PFSK-1 (cell line): ENCODE measurements at regions not wholly inside any gene's neighbourhood (a gene's known extent, or its start where the extent isn't known, plus 50 kb on each side); places are given as distances from the start of the nearest gene placed in this dataset.

Experiments used
- FOXP2 ChIP-seq: optimal IDR thresholded peaks from 2 replicates; pipeline ENCODE3; 2011; ENCODE audit warnings: borderline replicate concordance, control low read depth, inconsistent platforms; ENCODE audit not compliant: insufficient read depth; ENCODE audit errors: extremely low read length, extremely low read depth
- POLR2AphosphoS5 ChIP-seq: IDR thresholded peaks from 2 replicates; pipeline ENCODE4 v1.6.1; 2012; ENCODE audit warnings: low read depth, mild to moderate bottlenecking, control low read depth, low read length, moderate library complexity
- REST ChIP-seq, 2 experiments: IDR thresholded peaks; 2 replicates each; pipeline versions ENCODE4 v1.6.1 to v1.8.0; 2011 to 2012; ENCODE audit warnings: low read depth in 2 of 2, low read length in 2 of 2, control low read depth in 1 of 2, inconsistent platforms in 1 of 2, mild to moderate bottlenecking in 1 of 2, moderate library complexity in 1 of 2; ENCODE audit not compliant: insufficient read depth in 1 of 2
- SIN3A ChIP-seq: IDR thresholded peaks from 2 replicates; pipeline ENCODE4 v1.6.1; 2012; ENCODE audit warnings: mild to moderate bottlenecking, low read length, moderate library complexity, borderline replicate concordance; ENCODE audit not compliant: insufficient read depth
- TAF1 ChIP-seq: IDR thresholded peaks from 2 replicates; pipeline ENCODE4 v1.6.1; 2012; ENCODE audit warnings: low read length, control low read depth, borderline replicate concordance; ENCODE audit not compliant: insufficient read depth

- TF ChIP-seq SIN3A (no peak), TAF1 (no peak), REST (IDR thresholded peaks at IDR 0.05; ENCODE audit: insufficient read depth in 1 of 2, low read depth in 2 of 2, low read length in 2 of 2) (no peak), POLR2AphosphoS5 (no peak), FOXP2 (no peak)
Observed at GRCh38 chr14:45373877-45374276, 120.9 kb upstream of the MIS18BP1 start.

GRCh38 chr14:45364565-45365156, 111.7 kb upstream of the MIS18BP1 start:
- no peak for TF ChIP-seq FOXP2
- TF ChIP-seq POLR2AphosphoS5: no peak
- no peak for TF ChIP-seq SIN3A
- TF ChIP-seq REST (IDR thresholded peaks at IDR 0.05; ENCODE audit: insufficient read depth in 1 of 2, low read depth in 2 of 2, low read length in 2 of 2): no peak
- no peak for TF ChIP-seq TAF1

- TF ChIP-seq POLR2AphosphoS5 (no peak), REST (IDR thresholded peaks at IDR 0.05; ENCODE audit: insufficient read depth in 1 of 2, low read depth in 2 of 2, low read length in 2 of 2) (no peak), SIN3A (no peak), TAF1 (no peak), FOXP2 (no peak)
Observed at GRCh38 chr14:45362505-45362904, 109.5 kb upstream of the MIS18BP1 start.

GRCh38 chr14:45361727-45362126, 108.7 kb upstream of the MIS18BP1 start:
- TF ChIP-seq SIN3A: no peak
- TF ChIP-seq REST (IDR thresholded peaks at IDR 0.05; ENCODE audit: insufficient read depth in 1 of 2, low read depth in 2 of 2, low read length in 2 of 2): no peak
- TF ChIP-seq FOXP2: no peak
- no peak for TF ChIP-seq POLR2AphosphoS5
- TF ChIP-seq TAF1: no peak
